OCI-LY3 (cell line): ENCODE measurements at regions not wholly inside any gene's neighbourhood (a gene's known extent, or its start where the extent isn't known, plus 50 kb on each side); places are given as distances from the start of the nearest gene placed in this dataset.

Experiments used
- EZH2phosphoT487 ChIP-seq: fragments of 200-600 bp; shearing (Covaris generic); IDR thresholded peaks from 2 replicates; pipeline ENCODE4 v1.6.1; 2018; ENCODE audit warnings: antibody characterized with exemption, mixed run types, low read depth
- TF ChIP-seq, protein P1 (sequence below): fragments of 200-600, 300-600 bp; sonication (generic); IDR thresholded peaks from 2 replicates; pipeline ENCODE4 v1.5.1; 2014; ENCODE audit warnings: antibody characterized with exemption, low read length, low read depth

DNA sequence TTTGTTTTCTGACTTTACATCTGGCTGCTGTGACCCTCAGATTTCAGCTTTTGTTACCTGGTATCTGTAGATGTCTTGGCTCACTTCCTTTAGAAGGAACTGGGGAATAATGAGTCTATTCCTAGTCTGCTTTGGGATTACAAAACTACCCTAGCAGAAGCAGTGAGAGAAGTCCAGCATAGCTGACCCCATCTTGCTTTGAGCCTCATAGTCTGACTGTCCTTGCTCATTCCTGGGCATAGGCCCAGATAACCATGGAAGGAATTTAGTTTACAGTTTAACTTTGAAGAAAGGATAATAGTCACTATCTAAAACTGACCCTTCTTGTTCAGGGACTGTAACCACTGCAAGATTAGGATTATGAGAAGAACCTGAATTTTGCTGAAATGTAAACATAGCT lies 163.0 kb upstream of the HNMT start:
- TF ChIP-seq, protein P1, sequence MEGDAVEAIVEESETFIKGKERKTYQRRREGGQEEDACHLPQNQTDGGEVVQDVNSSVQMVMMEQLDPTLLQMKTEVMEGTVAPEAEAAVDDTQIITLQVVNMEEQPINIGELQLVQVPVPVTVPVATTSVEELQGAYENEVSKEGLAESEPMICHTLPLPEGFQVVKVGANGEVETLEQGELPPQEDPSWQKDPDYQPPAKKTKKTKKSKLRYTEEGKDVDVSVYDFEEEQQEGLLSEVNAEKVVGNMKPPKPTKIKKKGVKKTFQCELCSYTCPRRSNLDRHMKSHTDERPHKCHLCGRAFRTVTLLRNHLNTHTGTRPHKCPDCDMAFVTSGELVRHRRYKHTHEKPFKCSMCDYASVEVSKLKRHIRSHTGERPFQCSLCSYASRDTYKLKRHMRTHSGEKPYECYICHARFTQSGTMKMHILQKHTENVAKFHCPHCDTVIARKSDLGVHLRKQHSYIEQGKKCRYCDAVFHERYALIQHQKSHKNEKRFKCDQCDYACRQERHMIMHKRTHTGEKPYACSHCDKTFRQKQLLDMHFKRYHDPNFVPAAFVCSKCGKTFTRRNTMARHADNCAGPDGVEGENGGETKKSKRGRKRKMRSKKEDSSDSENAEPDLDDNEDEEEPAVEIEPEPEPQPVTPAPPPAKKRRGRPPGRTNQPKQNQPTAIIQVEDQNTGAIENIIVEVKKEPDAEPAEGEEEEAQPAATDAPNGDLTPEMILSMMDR = no peak
- no peak for TF ChIP-seq EZH2phosphoT487
